NCI-H187 treated with DMSO at 0.1 percent for 48 hours (cell line): ENCODE measurements at regions not wholly inside any gene's neighbourhood (a gene's known extent, or its start where the extent isn't known, plus 50 kb on each side); places are given as distances from the start of the nearest gene placed in this dataset.

Experiments
- DNase-seq: peaks from one replicate; lab custom pipeline; 2025; lab: John Stamatoyannopoulos, UW

DNA sequence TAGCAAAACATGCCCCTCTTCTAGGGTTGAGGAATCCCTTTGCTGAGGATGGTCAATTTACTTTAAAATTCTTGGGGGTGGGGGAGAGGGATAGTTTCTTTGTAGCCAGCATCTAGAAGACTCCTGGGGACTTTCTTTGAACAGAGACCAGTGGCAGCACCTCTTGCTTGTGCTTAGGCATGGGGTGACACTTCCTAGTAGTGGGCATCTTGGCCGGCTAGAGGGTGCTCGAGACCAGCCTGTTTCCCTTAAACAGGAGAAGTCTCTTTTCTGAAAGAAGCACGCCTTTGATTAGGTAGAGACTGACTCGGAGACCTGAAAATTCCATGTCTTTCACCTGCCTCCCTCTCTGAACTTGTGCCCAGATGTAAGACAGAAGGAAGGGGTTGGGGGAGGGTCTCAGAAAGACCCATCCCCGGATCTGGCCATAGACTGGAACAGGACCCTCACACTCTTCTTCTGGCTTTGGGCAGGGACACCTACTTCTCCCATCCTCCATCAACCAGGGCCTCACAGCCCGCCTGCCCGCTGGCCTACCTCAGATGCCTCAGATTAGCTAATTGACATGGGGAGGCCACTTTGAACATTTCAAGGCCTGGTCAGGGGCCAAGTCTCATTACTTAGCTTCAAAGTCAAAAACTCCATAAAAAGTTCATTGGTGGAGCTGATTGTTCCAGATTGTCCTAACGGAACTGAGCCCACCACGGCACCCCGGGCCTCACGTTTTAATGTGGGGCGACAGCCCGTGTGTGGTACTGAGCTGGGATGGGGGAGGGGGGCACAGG is 172.2 kb downstream of the CDC5L start:
- no peak for DNase-seq

DNA sequence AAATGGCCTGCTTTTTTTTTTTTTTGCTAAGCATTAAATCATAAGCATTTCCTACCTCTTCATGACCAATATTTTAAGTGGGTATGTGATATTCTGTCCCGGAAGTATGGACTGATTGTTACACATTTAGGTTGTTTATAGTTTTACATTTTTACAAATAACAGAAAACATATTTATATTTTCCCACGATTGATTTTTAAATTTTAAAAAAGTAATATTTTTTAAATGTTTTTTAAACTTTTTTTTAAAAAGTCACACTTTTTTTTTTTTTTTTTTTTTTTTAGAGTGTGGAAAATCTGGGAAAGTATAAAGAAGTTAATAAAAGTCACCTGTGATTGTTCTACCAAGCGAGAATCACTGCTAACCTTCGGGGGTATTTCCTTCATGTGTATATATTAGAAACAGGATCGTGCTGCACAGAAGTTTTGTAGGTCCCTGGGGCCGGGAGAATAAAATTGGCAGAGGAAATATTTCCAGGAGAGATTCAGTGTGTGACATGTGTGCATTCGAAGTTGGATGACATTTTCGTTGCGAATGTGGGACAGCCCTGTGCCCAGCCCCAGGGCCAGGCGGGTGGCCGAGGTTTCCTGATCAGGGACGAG is 173.1 kb downstream of the CDC5L start:
- no peak for DNase-seq

DNA sequence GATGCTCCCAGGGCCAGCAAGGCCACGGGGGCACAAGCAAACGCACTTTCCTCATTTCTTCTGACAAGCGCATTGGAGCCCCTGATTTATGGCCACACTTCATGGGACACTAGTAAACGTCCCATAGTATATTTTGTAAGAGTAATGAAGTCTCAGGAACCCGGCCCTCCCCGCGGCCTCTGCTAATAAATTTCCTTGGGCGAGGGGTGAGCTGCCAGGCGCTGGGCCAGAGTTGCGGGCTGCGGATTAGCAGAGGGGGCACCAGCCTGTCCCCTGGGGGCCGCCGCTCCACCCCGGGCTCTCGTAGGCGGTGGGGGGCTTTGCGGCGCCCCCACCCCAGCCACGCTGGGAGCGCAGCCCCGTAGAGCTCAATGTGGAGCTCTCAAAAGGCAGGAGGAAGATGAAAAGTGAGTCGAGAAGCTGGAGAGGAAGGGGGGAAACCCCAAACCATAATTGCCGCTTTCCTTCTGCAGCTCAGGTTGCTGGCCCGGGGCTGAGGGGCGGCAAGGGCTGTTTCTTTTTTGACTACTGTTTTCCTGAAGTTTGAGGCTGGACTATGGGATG is 173.6 kb downstream of the CDC5L start:
- DNase-seq = no peak

DNA sequence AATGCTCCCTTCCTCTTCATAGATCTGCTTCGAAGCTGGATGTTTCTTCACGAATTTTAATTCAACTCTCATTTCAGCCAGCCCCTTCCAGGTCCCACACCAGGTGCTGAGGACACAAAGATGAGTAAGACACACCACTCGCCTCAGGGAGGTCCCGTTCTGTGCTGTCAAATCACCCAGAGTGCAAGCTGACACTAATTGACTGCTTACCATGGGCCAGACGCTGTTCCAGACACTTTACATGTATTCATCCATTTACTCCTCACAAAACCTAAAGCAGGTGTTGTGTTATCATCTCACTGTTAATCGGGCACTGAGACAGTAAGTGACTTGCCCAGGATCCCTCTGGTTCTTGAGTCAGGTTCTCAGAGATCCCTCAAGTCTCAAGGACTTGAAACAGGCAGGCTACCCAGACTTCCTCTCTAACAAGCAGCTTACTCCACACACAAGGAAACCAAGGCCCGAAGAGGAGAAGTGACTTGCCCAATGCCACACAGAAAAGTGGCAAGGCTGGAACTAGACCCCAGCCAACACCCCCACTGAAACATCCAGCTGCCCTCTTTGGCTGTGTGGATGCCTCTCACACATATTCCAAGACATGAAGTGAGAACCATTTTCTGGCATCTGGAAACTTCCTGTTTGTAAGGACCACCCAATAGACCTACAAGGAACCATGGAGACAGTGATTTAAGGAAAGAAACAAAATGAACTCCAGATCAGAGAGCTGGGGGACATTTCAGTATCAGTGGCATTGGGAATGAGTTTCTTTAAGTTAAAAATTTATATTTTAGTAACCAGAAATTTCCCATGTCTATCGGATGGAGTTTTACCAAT is 174.5 kb downstream of the CDC5L start:
- DNase-seq = no peak

DNA sequence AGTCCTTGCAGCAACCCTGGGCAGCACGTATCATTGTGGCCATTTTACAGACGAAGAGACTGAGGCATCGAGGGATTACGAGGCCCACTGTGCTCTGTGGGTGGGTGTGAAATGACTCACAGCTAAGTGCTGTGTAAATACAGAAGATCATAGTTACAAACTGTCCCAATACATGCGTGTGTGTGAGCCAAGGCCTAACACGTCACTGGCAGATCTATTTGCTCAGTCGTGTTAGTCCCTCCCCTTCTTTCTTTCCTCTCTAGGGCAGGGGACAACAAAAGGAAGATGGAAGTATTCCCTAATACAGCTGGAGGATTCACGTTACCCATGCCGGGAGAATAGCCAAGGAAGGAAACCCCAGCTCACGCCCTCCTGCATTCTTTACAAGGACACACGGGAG is 175.9 kb downstream of the CDC5L start:
- DNase-seq = no peak

DNA sequence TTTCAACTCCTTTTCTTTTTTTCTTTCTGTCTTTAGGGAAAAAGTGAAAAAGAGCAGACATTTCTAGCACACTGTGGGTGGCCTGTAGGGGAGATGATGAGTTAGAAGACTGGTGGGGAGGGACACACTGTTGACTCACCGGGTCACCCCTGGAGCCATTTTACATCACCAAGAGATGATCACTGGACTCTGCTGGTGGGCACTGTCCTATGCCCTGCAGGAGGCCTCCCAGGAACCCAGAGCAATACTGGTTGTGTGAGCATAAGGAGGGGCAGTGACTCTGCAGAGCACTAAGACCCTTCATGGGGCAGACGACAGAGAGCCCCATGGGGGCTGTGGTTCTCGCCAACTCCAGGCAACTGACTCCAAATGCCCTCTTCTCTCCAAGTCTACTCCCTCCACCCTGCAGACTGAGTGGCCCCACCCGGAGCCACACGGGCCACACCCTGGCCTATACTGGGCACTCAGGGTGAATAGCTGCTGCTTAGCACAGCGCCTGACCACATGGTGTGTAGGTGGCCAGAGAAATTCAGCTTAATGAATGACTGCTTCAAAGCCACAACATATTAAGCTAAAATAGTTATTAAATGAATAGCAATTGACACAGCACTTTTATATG is 177.5 kb downstream of the CDC5L start:
- no peak for DNase-seq

DNA sequence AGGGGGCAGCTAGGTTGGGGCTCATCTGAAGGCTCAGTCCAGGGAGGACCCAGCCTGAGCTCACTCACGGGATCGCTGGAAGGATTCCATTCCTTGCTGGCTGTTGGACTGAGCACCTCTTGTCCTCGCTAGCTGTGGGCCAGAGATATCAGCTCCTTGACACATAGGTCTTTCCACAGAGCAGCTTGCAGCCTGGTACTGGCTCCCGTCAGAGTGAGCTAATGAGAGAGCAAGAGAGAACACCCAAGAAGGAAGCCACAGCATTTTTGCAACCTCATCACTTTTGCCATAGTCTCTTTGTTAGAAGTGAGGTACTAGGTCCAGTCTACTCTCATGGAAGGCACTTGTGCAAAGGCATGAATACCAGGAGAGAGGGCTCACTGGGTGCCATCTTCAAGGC is 179.9 kb downstream of the CDC5L start:
- DNase-seq = no peak

DNA sequence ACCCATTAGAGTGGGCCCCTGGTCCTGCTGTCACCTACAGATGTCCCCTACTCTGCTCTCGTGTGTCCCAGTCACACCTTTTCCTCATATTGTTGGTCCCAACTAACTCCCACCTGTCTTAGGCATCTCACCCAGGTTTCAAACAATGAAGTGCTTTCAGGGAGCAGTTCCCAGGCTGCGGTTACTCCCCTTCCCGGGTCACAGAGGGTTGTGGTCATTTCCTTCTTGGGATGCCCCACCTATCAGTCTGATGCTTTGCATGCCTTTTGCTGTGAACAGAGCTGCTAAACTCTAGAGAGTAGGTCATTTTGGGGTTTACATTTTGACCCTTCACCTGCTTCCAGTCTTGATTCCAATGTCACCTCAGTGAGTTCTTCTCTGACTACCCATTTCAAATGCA is 181.6 kb downstream of the CDC5L start:
- no peak for DNase-seq

DNA sequence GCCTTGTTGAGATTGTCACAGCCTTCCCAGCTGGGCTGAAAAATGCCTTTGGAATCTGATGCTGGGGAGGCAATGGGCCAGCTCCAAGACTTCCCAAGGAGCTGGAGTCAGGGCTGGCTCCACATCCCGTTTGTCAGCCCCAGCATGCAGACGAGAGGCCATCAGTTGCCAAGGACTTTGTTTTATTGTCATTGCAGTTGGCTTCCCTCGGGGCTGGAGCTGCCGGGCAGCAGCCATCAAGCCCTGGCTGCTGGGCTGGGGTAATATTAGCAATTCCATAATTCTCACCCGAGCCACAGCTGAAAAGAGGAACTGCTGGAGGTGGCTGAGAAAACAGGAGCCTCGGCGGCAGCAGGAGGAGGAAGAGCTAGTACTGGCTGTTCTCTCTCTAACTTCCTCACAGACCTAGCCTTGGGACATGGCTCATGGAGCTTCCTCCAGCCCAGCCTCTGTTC is 182.5 kb downstream of the CDC5L start:
- no peak for DNase-seq

DNA sequence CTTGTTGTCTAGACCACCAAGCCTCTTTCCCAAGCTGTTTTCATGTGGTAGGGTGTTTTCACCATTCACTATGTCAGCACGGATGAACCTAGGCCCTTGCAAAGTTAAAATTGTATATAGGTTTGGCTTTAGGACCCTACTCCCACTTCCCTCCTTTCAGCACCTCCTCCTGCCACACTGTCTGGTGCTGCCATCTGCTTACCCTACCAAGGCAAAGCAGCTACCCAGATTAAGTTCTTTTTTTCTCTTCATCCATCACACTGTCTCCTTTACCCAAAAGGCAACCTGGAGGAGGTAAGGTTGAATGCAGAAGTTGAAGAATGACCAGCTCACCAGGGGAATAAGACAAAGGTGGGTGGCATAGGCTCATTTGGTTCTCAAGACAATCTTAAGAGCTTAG is 184.0 kb downstream of the CDC5L start:
- no peak for DNase-seq

DNA sequence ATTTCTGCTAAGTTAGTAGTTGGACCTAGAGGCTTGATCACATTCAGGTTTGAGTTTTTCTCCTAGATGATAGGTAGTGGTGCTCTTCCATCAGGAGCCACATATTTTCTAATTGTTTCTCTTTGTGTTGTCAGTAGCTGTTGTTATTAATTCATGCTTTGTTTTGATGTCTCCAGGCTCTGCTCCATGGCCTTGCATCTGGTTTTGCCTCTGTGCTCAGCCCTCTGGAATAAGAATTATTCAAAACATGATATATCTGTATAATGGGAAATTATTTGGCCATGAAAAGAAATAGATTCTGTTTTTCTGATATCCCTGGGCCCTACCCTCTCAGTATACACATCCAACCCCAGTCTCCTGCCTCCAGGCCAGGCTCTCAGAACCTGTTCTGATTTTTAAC is 184.8 kb downstream of the CDC5L start:
- no peak for DNase-seq

DNA sequence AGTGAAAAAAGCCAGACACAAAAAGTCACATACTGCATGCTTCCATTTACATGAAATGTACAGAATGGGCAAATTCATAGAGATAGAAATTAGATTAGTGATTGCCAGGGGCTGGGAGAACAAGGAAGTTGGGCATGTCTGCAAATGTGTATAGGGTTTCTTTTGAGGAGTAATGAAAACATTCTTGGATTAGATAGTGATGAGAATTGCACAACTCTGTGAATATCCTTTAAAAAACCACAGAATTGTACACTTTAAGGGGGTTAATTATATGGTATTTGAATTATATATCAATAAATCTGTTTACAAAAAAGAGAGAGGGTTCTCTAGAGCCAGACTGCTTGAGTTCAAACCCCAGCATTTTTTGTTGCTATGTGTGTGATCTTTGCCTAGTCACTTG is 188.1 kb downstream of the CDC5L start:
- no peak for DNase-seq

DNA sequence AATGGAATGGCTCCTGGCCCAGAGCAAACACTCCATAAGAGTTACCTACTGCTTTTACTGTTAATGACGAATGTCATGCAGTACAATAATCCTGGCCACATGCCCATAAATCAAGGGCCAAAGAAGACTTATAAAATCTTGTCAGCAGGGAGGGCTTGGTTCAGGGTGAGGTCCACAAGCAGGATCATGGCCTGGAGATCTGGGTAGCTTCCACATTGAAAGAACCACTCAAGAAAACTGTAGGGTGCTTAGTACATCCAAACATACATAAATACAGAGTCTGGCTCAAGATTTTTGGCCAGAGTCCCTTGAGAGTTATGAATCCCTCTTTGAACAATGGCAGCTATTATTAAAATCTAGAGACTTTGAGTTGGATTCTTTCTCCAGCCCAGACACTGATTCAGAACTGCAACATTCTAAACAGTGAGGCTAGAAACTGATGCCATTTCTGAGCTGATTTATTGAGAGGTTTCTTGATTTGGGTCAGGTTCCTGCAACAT is 188.7 kb downstream of the CDC5L start:
- no peak for DNase-seq

DNA sequence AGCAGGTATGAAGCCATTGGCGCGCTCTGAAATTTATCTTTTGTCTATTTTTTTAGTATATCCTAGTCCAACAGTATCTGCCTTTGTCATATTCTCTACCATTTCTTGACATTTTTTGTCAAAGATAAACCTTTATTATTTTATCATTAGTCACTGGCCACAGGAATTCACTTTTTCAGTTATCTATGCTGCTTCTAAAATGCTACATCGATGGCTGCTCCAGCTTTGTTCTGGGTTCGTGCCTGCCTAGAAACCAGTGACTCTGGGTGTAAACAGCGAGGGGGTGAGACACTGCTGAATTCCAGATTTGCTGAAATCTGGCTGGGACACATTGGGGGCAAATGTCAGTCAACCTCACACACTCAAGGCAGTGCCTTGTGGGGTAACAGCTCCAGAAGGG is 193.4 kb downstream of the CDC5L start:
- DNase-seq = no peak

DNA sequence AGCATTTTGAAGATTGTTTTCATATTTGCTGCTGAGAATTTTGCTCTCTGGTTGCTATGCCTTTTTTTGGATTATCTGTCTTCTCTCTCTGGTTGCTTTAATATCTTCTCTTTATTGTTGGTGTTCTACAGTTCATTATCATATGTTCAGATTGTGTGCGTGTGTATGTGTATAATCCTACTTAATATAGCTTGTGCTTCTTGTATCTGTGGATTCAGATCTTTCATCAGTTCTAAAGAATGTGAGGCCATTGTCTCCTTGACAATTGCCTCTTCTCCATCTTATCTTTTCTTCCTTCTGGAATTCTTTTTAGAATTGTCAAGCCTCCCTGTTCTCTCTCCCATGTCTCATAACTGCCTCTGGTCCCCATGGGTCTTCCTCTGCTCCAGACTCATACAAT is 195.4 kb downstream of the CDC5L start:
- no peak for DNase-seq

DNA sequence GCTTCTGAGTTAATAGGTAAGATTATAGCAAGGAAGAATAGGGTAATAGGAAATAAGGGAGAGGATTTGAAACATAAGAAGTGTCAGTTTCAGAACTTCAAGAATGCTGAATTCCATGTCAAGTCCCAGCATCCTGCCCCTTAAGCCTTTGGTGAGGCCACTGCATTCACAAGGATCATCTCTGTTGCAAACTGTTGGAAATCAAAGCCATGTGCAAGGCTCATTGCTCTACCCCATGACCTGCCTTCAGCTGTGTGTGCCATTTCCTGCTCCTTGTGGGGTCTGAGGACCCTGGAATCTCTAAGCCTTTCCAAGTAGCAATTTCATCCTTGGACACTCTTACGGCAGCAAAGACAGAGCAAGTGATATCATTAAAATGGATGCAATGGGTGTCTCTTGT is 203.0 kb downstream of the CDC5L start:
- no peak for DNase-seq

DNA sequence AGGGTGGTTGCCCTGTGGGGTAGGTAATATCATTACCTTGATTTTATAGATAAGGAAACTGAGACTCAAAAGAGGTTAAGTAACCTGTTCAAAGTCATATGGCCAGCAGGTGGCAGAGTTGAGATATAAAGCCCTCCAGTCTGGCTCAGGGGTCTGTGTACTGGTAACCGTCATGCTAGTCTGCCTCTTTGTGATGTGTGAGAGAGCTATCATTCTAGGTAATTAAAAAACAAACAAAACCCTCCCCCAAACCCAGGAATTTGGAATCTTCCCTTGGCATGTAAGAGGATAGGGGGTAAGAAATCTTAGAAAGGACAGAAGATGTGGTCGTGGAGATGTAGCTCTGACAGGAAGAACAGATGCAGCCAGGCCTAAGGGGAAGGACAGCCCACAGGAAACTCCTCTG is 206.0 kb downstream of the CDC5L start:
- DNase-seq = no peak

DNA sequence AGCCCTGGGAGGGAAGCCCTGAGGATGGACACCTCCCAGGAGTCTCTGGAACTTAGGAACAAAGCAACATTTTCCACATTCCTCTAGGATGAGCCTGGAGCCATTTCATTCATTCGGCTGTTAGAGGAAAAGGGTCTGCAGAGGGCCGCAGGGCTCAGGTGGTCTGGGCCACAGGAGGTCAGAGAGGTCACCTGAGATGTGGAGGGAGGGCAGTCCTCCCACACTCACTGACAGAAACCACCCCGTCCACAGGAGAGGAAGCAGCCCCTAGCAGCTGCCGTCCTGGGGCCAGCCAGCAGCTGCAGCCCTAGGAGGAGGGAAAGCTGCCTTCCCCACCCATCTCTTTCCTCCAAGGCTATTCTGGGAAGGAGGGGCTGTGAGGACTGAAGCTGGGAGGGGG is 207.0 kb downstream of the CDC5L start:
- DNase-seq = no peak

DNA sequence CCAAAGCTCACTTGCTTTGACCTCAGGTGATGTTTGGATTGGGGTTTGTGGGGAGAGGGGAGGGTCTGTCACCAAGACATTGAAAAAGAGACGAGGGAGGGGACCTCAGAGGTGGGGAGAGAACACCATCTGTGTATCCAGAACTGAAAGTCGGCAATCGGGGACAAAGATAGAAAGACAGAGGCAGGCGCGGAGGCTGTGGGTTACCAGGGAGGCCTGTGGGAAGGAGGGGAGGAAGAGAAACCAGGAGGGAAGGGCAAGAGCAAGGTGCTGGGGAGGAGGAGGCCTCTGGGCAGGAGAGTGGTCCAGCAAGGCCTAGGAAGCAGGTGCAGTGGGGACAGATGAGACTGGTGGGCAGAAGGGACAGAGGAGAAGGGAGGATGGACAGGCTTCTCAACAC is 211.2 kb downstream of the CDC5L start:
- DNase-seq = no peak

DNA sequence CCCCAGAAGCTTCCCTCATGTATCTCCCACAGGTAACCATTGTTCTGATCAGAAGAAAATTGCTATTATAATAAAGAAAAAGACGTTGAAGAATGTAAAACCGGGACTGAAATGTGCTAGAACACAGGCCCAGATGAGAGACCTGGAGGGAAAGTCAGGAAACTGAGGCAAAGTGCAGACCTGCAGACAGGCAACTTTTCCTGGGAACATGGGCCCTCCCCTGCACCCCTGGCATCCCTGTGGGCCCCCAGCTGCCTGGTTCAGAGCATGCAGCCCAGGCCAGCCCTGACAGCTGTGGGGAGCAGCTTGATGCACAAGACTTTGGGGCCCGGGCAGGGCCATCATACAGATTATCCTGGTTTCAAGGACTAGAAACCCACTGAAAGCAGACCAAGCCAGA is 212.2 kb downstream of the CDC5L start:
- no peak for DNase-seq

DNA sequence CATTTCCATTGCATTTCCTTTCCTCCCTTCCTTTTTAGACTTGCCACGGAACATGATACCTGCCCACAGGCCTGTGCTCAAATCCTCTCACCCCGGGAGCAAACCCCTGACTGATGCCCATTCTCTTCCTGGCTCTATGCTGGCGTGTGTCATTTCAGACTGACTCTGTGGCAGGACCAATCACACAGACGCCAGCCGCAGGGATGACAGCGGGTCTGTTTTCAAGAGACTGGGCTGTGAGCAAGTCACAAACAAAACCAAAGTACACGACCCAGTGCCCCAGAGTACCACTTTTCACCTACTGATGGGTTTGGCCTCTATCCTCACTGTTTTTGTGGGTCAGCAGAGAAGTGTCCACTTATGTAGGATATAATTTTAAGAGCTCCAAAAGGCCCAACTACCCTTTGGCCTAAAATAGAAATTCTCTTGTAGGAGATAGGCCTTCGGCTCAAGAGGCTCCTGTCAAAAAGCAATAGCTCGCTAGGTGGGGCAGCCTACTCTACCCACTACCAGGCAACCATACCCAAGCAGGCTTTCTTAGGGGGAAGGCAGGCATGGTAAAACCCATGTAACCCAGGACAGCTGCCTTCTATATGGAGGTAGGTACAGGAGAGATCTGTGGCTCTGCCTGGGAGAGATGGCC is 215.7 kb downstream of the CDC5L start:
- DNase-seq = no peak

DNA sequence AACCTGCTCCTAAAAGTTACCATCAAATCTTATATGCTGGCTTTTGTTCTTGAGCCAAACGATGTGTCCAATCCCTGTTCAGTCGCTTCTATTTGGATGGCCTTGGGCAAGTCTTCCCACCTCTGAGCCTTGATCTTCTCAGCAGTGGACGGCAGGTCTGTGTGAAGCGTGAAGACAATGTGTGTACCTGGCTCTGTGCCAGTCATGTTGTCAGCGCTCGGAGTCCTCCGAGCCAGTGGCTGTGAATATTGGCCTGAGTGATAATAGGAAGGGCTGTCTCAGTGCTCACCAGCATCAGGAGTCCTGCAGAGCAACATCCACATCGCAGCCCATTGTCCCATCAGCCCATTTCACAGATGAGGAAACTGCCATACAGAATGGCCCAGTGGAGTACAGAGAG is 219.0 kb downstream of the CDC5L start:
- DNase-seq = no peak
